Upper lobe of left lung (tissue), 4 donors: ENCODE measurements at regions not wholly inside any gene's neighbourhood (a gene's known extent, or its start where the extent isn't known, plus 50 kb on each side); places are given as distances from the start of the nearest gene placed in this dataset.

ENCODE experiments used
- EP300 ChIP-seq, 4 donors: sonication (generic); formaldehyde crosslinking; IDR thresholded peaks; one replicate each; pipeline ENCODE4 v1.5.1; 2017; ENCODE audit warnings: antibody characterized with exemption in 4 of 4, control low read depth in 2 of 4
- POLR2A ChIP-seq, 4 donors: fragments of 450-650 bp; IDR thresholded peaks; one replicate each; pipeline ENCODE4 v1.5.1; 2016 to 2017; ENCODE audit warnings: antibody characterized with exemption in 4 of 4, mild to moderate bottlenecking in 2 of 4
- TF ChIP-seq, protein P1 (sequence below), 6 experiments: fragments of 450-650 bp in 4 of 6; fragments of 200-600 bp in 2 of 6; sonication (generic) in 2 of 6; IDR thresholded peaks; one replicate each; pipeline ENCODE4 v1.5.1; 2016 to 2019; ENCODE audit warnings: antibody characterized with exemption in 6 of 6

DNA sequence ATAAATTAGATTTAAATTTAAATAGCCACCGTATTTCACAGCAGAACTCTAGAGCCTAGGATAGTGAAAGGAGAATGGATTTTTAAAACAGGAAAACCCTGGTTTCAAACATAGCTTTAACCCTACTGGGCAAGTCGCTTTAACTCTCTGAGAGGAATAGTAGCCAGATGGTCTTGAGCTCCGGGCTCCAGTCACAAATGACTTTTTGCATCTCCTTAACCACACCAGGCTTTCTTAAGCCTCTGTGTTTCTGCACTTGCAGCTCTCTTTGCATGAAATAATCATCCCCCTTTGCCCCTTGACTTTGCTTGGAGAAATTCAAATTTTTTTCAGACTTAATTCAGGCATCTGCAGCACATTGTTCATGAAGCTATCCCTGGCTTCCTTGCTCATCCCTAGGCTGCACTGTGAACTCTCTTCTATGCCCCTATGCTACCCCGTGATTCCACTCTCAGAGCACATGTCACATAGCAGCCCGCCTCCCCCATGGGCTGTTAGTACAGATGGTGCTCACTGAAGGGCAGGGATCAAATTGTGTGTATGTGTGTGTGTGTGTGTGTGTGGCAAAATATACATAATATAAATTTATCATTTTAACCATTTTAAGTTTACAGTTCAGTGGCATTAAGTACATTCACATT, 68.8 kb upstream of the DAB1 start:
- TF ChIP-seq, protein P1, sequence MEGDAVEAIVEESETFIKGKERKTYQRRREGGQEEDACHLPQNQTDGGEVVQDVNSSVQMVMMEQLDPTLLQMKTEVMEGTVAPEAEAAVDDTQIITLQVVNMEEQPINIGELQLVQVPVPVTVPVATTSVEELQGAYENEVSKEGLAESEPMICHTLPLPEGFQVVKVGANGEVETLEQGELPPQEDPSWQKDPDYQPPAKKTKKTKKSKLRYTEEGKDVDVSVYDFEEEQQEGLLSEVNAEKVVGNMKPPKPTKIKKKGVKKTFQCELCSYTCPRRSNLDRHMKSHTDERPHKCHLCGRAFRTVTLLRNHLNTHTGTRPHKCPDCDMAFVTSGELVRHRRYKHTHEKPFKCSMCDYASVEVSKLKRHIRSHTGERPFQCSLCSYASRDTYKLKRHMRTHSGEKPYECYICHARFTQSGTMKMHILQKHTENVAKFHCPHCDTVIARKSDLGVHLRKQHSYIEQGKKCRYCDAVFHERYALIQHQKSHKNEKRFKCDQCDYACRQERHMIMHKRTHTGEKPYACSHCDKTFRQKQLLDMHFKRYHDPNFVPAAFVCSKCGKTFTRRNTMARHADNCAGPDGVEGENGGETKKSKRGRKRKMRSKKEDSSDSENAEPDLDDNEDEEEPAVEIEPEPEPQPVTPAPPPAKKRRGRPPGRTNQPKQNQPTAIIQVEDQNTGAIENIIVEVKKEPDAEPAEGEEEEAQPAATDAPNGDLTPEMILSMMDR (IDR thresholded peaks at IDR 0.05) = no peak
- TF ChIP-seq EP300 (IDR thresholded peaks at IDR 0.05) (no peak), POLR2A (IDR thresholded peaks at IDR 0.05) (no peak)
